Panc1 (cell line): ENCODE measurements at regions not wholly inside any gene's neighbourhood (a gene's known extent, or its start where the extent isn't known, plus 50 kb on each side); places are given as distances from the start of the nearest gene placed in this dataset.

Experiments
- CTCF ChIP-seq: fragments of 450-650 bp; IDR thresholded peaks from 2 replicates; pipeline ENCODE4 v1.5.1; 2017; ENCODE audit warnings: mild to moderate bottlenecking
- POLR2AphosphoS5 ChIP-seq: IDR thresholded peaks from 2 replicates; pipeline ENCODE4 v1.6.1; 2012; ENCODE audit warnings: mild to moderate bottlenecking, low read depth, low read length, moderate library complexity
- REST ChIP-seq, 2 experiments: IDR thresholded peaks; 2 replicates each; pipeline ENCODE4 v1.6.1; 2011 to 2012; ENCODE audit warnings: low read depth in 2 of 2, control low read depth in 1 of 2, low read length in 1 of 2, mild to moderate bottlenecking in 1 of 2, moderate library complexity in 1 of 2; ENCODE audit not compliant: insufficient read depth in 1 of 2

- TF ChIP-seq CTCF (peak; percentile 16), POLR2AphosphoS5 (no peak), REST (IDR thresholded peaks at IDR 0.05; ENCODE audit: insufficient read depth in 1 of 2, low read depth in 2 of 2, low read length in 1 of 2) (no peak)
Observed at GRCh38 chr5:53335115-53335514, 145.3 kb upstream of the FST start.
